Activated CD4-positive, alpha-beta T cell treated with anti-CD3 and anti-CD28 coated beads, Interleukin-2, amount 50 U/mL, for 1 hour (primary cell): ENCODE measurements at regions not wholly inside any gene's neighbourhood (a gene's known extent, or its start where the extent isn't known, plus 50 kb on each side); places are given as distances from the start of the nearest gene placed in this dataset.
A peak's percentile ranks its signal among the peaks of the same experiment; 100 is the strongest.
"Not testable (repeated sequence)": the region's sequence is repeated elsewhere in the genome, so short reads cannot be mapped to it uniquely, and the experiment has no call there.

Source experiments
- DNase-seq: peaks from one replicate; pipeline ENCODE4 v3.0.0-alpha.2; 2020

- DNase-seq: no peak
Measured at GRCh38 chr1:168419736-168420135, 124.1 kb downstream of the XCL2 start.

DNA sequence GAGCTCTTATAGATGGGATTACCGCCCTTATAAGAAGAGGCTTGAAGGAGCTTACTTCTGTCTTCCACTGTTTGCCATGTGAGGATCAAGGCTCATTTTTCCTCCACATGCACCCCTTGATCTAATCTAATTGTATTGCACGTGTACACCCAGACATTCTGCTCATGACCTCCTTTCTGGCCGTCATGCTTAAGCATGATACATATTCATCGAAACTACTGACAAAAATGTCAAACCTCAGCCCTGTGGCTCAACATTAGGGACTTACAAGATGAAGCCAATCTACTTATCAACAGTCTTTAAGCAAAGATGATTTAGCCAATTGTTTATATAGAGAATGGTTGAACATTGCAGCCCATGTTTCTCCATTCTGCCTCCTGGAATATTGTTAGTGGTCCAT, 127.6 kb downstream of the XCL2 start:
- DNase-seq: no peak

DNA sequence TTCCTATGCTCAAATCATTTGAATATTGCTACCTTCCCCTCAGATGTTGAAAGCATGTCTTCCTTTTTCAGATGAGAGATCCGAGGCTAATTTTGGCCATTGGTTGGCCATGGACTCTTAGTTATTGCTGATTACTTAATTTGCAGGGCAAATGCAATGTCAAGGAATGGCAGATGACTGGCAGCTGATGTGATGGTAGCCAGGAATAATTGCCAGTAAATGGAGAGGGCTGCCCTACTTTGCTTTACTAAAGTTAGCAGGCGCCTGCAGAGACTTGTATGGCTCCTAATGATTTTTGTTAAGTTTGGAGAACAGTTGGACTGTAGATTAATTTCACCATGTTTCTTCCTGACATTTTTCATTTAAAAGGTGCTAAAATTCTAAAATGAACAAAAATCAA, 128.9 kb downstream of the XCL2 start:
- no peak for DNase-seq

GRCh38 chr1:168410464-168410863, 129.8 kb downstream of the TBX19 start:
- DNase-seq: no peak

DNA sequence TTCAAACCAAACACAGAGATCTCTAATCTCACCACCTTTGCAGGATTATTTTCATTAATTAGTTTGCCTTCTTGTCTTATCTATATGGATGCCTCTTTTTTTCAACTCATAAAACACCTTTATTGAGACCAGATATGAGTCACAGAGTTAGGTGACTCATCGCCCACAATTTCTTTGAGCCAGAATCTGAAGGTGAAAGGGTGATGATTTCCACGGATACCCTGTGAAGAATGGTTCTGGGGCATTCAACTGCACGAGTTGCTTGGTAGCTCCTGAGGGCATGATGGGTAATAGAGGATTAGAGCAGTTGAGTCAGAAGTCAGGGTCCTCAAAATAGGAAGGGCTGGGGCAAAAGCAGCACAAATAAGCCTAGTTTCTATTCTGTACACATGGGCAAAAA, 128.2 kb downstream of the TBX19 start:
- peak; percentile 30 for DNase-seq

DNA sequence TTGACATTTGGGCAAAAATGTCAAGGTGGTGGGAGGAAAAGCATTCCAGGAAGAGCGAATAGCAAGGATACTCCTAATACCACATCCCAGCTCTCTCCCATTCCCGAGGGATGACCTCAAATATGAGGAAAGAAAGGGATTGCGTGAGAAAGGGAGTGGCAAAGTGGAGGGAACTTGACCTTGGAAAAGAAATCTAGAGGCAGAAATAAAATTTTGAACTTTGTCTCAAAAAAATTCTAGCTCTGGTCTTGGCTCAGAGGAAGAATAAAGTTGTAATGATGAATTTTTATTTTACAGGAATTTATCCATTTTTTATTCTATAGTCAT, 127.8 kb downstream of the TBX19 start:
- no peak for DNase-seq

DNA sequence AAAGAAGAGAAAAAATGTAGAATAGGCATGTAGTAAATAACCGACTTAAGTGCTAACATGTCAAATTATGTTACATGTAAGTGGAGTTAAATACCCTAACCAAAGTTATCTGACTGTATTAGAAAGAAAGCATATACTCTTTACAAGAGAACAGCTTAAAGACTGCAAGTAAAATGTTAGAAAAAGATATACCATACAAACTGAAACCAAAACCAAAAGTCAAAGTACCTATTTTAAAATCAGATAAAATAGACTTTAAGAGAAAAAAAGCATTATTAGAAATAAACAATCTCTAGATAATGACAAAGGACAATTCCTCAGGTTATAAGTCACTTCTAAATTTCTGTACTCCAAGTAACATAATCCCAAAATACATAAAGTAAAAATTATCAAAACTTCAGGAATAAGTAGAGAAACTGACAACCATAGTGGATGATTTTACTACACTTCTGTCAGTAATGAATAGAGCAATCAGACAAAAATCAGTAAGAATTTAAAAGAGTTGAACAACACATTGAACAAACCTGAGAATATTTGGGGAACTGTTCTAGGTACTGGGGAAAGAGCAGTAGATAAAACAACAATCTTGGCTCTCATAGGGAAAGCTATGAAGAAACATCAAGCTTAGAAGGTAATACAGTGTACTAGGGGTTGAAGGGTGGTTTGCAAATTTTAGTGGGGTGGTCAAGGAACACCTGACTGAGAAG, 127.3 kb downstream of the TBX19 start:
- DNase-seq: no peak

DNA sequence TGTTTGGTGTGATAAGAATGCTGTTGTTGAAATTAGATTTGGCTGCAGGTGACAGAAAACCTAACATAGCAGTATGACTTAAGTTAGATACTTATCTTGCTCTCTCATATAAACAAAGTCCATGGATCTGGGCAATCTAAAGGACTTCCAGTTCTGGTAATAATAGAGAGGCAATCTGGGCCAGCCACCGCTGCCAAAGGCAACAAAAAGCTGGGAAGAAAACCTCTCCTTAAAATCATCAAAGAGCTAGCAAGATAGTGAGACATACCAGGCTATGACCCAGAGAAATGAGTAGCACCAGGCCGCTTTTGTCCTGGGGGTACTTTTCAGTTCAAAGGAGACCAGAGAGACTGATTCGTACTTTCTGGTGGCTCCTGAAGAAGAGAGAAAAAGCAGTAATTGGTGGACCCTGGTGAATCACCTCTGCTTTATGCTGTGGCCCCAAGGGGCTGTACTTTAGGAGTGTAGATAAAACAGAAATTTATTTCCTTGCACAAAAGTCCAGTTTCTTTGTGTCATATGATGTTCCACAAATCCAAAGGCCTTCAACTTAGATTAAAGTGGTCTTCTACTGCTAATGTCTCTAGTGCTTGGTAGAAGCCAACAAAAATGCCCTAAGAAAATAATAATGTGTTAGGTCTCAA, 125.4 kb downstream of the TBX19 start:
- no peak for DNase-seq

DNA sequence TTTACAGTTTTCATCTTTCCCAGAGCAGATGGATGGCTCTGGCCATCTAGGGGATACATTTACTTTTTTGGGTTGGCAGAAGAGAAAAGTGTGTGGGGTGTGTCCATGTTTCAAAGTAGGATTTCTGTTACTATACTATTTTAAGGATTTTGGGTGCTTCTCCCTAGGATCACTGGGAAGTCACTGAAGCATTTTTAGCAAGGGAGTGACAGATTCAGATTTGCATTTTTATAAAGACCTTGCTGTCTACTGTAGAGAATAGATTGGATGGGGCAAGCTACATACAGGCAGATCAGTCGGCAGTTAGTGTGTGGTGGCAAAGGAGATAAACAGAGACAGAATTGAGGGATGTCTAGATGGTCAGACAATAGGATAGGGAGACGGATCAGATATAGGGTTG, 122.5 kb downstream of the TBX19 start:
- DNase-seq: no peak

DNA sequence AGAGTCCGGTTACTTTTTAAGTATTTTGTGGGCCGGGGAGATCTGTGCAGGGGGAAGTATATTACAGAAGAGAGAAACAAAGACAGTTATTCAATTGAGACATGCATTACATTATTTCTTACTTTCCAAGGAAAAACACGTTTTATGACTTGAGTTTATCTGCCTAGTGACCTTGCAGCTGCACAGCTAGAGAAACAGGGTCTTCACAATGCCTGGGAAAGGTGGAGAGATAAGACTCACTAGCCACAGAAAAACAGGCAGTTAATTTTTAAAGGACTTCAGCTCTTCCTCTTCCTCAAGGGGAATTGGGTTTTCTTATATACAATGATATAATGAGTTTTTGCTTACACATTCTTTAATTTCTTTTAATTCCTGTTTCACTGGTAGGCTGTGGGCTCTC, 121.8 kb downstream of the TBX19 start:
- DNase-seq: not testable (repeated sequence)

GRCh38 chr1:168401341-168401740, 120.7 kb downstream of the TBX19 start:
- DNase-seq: no peak

DNA sequence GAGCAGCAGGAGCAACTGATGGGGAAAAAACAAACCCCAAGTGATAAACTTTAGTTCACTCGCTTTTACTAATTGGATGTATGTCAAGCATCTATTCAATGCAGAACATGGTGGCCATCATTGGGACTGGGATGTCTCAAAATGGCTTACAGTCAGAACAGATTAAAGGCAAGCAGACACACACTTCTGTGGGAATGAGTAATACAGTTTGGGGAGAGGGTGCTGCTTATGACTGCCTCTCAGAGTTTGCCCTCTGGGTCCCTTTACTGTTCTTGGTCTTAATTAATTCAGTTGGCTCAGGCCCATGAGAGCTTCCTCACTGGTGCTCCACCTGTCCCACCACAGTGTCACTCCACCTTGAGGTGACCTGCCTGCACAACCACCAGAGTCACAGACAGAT, 119.5 kb downstream of the TBX19 start:
- no peak for DNase-seq

DNA sequence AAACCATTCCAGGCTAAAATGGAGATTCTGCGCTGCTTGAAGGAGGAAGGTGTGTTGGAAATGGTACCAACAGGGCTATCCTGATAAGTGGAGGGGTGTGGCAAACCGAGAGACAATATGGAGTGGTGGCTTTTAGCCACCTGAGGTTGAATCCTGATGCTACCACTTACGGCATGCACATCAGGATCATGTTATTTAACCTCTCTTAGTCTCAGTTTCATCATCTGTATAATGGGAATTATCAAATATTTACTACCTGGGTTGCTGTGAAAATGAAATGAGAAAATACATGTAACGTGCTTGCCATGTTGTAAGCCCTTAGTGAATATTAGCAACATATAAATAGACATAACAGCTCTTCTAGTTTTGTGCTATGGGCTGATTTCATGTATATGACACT, 117.1 kb downstream of the TBX19 start:
- DNase-seq: no peak

DNA sequence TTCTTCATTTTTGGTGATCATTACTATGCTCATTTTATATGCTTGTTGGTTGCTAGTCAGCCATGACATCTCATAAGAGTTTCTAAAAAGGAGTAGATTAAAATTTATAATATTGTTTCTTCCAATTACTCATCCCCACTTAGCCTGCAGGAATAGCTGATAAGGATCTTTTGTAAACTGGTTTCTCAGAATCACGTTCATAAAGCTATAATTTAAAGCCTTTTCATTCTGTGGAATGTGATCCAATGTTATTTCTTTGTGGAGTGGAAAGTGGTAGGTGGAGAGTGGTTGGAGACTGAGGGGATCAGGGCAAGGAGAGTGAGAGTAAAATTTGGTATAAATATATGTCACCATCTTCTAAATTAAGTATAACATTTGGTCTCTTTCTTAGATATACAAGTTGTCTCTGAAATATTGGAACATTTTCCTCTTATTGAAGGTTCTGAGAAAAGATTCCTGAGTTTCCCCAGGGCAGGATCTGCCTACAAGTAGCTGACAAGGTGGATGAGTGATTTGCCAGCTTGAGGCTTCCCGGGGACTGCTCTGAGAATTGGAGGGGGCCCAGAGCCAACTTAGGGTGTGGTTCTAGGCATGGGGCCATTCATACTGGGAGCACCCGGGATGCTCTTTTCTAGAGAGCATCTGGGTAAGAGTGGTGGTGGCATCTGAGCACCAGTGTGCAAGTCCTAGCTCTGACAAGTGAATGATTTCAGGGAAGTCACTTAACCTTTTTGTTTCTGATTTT, 116.4 kb downstream of the TBX19 start:
- DNase-seq: no peak

DNA sequence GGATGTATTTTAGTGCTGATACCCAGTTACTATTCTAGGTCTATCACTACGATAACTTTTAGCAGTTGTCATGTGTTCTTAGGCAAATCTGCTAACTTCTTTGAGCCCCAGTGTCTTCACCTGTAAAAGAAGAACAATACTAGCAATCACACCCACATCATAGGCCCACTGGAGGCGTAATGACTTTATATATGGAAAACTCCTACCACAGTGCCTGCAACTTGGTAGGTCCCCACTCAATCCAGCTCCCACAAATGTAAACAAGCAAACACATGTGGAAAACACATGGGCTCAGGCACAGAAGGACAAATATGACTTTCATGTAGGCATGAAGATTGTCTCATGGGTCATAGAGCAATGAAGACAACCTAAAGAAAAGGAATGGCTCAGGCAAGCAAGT, 115.8 kb downstream of the TBX19 start:
- DNase-seq: no peak

- DNase-seq: no peak
Measured at GRCh38 chr1:168394858-168395257, 114.2 kb downstream of the TBX19 start.

DNA sequence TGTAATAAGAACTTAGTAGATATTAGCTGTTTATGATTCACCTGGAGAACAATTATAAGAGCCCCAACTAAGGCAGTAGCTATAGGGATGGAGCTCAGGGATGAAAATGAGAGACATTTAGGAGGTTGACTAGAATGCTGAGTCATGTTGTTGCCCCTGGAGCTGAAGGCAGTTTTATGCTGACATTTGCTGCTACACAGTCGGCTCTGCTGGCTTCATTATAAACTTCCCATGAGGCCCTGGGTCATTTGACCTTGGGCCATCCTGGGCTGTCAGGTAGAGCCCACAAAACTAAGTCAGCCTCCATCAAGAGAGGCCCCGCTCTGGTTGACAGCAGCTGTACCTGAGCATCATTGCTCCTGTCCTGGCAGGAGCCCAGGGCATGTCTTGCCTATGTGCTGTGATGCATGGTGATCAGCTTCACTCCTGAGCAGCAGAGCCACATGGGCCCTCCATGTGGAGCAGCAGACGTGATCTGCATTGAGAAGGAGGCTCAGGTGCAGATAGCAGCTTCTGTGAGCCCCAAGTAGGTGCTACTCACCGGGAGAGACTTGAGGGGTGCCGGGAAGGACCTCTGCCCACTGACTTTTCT, 112.4 kb downstream of the TBX19 start:
- DNase-seq: no peak

DNA sequence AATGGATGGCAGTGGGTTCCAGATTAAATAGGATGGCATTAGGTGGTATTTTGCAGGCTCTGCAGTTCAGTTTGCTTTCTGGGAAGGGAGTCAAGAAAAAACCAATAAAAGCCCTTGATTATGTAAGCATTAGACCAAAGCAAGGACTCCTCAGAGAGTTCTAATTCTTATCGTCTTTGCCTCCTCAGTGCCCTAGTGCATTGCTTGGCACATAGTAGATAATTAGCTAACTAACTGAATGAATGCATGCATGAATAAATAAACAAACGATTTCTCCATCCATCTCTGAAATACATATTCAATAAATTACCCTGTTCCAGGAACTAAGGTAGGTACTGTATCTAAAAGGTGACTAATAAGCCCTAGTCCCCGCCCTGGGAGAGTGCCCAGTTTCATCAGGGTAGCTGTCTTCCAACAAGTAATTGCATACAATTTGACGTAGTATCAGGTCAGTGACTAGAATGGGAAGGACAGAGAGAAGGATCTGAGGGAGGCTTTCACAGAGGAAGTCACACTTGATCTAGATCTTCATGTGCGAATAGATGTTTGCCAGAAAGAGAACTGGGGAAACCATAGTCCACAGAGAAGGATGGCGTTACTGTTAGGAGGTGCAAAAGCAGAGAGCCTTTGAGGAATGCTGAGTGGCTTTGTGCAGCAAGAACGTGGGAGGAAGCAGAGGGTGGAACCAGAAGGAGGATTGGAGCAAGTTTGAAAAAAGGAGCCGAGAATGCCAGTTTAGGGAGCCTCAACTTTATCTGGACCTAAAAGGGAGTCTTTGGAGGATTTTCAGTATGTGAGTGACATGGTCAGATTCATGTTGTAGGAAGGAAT, 111.4 kb downstream of the TBX19 start:
- no peak for DNase-seq

DNA sequence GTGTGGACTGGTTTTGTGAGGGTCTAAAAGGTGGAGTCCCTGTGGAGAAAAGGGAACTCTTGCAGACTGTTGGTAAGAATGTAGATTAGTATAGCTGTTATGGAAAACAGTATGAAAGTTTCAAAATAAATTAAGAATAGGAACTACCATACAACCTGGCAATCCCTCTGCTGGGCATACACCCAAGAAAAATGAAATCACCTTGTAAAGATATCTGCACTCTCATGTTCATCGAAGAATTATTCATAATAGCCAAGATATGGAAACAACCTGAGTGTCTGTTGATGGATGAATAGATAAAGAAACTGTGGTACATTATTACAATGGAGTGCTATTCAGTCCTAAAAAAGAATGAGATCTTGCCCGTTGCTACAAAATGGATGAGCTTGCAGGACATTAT, 109.6 kb downstream of the TBX19 start:
- no peak for DNase-seq

DNA sequence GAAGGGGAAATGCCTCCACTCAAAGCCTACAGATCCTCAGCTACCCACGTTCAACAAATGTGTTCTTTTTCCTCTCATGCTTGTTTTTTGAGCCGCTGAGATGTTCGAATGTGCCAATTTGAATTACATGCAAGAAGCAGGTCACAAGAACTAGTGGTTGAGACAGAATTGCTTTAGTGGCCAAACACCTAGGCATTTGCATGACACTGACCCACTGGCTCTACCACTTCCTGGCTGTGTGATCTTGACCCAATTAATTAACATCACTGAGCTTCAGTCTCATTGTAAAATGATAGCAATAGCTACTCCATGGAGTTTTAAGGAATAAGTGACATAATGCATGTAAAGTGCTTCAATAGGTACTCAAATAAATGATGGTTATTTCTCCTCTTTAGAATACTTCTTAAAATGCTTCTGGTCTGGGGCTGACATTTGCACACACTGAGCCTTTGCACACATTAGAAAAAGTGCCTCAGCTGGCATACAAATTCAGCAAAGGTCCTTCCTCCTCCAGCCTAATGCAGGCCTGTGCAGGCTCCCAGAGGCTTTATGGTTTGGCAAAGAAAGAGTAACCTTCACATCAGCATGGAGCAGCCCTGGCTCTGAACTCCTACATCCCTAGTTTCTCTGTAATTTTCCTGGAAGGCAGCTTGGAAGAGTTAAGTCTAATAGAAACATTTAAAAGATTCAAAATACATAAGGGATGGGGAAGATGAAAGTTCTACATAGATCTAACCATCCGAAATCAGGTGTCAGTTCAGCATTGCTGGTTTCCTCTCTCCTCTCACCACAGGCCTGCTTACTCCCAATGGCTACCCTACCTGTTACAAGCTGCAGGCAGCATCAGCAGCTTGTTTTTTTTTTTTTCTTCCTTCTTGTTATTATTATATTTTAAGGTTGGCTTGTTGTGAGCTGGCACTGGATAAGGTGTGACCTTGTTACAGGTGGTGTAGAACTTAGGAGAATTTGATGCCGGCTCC, 107.4 kb downstream of the TBX19 start:
- no peak for DNase-seq

DNA sequence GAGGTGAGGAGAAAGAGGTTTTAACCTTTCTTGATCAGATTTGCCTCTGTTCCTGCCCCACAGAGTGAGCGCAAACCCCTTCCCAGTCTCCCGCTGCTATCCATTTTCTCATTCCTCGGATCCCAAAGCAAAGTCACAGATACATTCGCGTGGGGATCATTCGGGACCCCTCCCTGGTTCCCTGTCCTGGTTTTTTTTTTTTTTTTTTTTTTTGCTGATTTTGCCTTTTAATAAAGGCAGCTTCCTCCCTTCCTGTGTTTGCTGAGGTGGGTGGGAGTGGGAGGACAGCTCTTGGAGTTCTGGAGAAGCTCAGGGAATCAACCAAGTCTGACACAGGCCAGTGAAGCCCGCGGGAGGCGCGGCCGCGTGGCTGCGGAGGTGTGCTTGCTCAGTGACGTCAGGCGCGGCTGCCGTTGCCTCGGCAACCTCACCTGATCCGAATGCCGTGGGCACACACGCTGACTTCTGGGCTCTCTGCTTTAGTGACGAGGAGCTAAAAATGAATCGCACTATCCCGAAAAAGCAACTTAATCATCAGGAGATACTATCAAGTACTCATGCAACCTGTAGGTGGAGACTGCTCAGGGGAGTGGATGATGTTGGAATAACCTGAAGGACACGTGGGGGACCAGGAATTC, 106.4 kb downstream of the TBX19 start:
- DNase-seq: peak; percentile 74
